HG03565 (cell line): ENCODE measurements at regions not wholly inside any gene's neighbourhood (a gene's known extent, or its start where the extent isn't known, plus 50 kb on each side); places are given as distances from the start of the nearest gene placed in this dataset.

Experiments
- ATAC-seq: cut with Tn5 transposase; IDR thresholded peaks from one replicate; pipeline ENCODE4 v1.9.1; 2021; ENCODE audit warnings: mild to moderate bottlenecking, moderate library complexity; ENCODE audit not compliant: unreplicated experiment

GRCh38 chr14:100638211-100638855 lies 51.1 kb upstream of the BEGAIN start:
- no peak for ATAC-seq

- no peak for ATAC-seq
Measured at GRCh38 chr14:100639280-100639679, 52.1 kb upstream of the BEGAIN start.

GRCh38 chr14:100640471-100641273 lies 53.5 kb upstream of the BEGAIN start:
- ATAC-seq: peak; percentile 97

GRCh38 chr14:100641274-100641860 lies 54.1 kb upstream of the BEGAIN start:
- ATAC-seq: no peak

- ATAC-seq: no peak
Measured at GRCh38 chr14:100643426-100643825, 56.2 kb upstream of the BEGAIN start.

- ATAC-seq: no peak
Measured at GRCh38 chr14:100644383-100644782, 57.2 kb upstream of the BEGAIN start.

- ATAC-seq: no peak
Measured at GRCh38 chr14:100644784-100645183, 57.6 kb upstream of the BEGAIN start.

- no peak for ATAC-seq
Measured at GRCh38 chr14:100645196-100645981, 58.2 kb upstream of the BEGAIN start.

GRCh38 chr14:100645982-100646314 lies 58.7 kb upstream of the BEGAIN start:
- no peak for ATAC-seq

GRCh38 chr14:100648474-100649172 lies 61.4 kb upstream of the BEGAIN start:
- no peak for ATAC-seq

- no peak for ATAC-seq
Measured at GRCh38 chr14:100649173-100649519, 61.9 kb upstream of the BEGAIN start.

- ATAC-seq: no peak
Measured at GRCh38 chr14:100651999-100652508, 64.8 kb upstream of the BEGAIN start.

- no peak for ATAC-seq
Measured at GRCh38 chr14:100652744-100653143, 65.5 kb upstream of the BEGAIN start.

GRCh38 chr14:100653409-100653808 lies 66.2 kb upstream of the BEGAIN start:
- no peak for ATAC-seq

GRCh38 chr14:100654025-100654813 lies 67.0 kb upstream of the BEGAIN start:
- ATAC-seq: no peak

GRCh38 chr14:100654814-100655740 lies 67.9 kb upstream of the BEGAIN start:
- ATAC-seq: peak; percentile 60

GRCh38 chr14:100655741-100656085 lies 68.5 kb upstream of the BEGAIN start:
- ATAC-seq: no peak

- ATAC-seq: no peak
Measured at GRCh38 chr14:100656996-100657395, 69.7 kb upstream of the DLK1 start.

GRCh38 chr14:100657780-100658179 lies 68.9 kb upstream of the DLK1 start:
- no peak for ATAC-seq
